Stimulated activated CD8-positive, alpha-beta memory T cell treated with anti-CD3 and anti-CD28 coated beads, Interleukin-4, amount 100 ng/mL, for 24 hours (primary cell): ENCODE measurements at regions not wholly inside any gene's neighbourhood (a gene's known extent, or its start where the extent isn't known, plus 50 kb on each side); places are given as distances from the start of the nearest gene placed in this dataset.

ENCODE experiments used
- DNase-seq: peaks from one replicate; pipeline ENCODE4 v3.0.0-alpha.2; 2020; ENCODE audit warnings: low read depth

DNA sequence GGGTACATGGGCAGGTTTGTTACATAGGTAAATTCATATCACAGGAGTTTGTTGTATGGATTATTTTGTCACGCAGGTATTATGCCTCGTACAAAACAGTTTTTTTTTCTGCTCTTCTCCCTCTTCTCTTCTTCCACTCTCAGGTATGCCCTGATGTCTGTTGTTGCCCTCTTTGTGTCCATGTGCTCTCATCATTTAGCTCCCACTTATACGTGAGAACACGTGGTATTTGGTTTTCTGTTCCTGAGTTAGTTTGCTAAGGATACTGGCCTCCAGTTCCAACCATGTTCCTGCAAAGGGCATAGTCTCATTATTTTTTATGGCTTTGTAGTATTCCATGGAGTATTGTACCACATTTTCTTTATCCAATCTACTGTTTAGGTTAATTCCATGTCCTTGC, 65.7 kb downstream of the UNC5CL start:
- DNase-seq = no peak

DNA sequence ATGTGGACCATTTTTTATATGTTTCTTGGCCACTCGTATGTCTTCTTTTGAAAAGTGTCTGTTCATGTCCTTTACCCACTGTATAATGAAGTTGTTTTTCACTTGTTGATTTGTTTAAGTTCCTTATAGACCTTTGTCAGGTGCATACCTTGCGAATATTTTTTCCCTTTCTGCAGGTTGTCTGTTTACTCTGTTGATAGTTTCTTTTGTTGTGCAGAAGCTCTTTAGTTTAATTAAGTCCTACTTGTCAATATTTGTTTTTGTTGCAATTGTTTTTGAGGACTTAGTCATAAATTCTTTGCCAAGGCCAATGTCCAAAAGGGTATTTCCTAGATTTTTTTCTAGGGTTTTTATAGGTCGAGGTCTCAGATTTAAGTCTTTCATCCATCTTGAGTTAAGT, 66.2 kb downstream of the UNC5CL start:
- no peak for DNase-seq

DNA sequence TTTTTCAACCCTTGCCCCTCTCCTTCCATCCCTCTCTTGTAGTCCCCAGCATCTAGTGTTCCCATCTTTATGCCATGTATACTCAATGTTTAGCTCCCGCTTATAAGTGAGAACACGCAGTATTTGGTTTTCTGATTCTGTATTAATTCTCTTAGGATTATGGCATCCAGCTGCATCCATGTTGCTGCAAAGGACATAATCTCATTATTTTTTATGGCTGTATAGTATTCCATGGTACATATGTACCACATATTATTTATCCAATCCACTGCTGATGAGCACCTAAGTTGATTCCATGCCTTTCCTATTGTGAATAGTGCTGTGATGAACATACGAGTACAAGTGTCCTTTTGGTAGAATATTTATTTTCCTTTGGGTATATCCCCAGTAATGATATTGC, 66.8 kb downstream of the UNC5CL start:
- DNase-seq = no peak

DNA sequence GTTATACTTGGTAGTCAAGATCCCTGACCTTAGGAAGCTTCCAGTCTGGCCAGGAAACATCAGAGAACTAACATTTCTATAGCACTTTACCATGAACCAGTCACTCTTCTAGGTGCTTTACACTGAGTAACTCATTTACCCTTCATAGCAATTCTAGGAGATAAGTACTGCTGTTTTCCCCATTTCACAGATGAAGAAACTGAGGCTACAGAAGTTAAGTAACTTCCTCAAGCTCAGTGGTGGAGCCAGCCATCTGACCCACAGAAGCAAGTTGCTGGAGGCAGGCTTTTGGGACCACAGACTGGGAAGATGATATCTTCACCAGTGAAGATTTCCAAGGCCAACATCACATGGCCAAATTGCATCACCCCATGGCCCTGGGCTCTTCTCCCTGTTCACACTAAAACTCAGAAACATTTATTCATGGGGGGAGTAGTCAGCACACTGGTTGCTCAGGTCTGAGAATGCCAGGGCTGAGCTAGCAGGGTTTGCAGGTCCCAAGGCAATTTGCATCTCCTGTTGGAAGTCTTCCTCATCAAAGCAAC, 70.3 kb downstream of the UNC5CL start:
- DNase-seq = no peak

- no peak for DNase-seq
Measured at GRCh38 chr6:40966860-40967259, 72.2 kb downstream of the UNC5CL start.

- DNase-seq = no peak
Measured at GRCh38 chr6:40965046-40965445, 74.0 kb downstream of the UNC5CL start.

DNA sequence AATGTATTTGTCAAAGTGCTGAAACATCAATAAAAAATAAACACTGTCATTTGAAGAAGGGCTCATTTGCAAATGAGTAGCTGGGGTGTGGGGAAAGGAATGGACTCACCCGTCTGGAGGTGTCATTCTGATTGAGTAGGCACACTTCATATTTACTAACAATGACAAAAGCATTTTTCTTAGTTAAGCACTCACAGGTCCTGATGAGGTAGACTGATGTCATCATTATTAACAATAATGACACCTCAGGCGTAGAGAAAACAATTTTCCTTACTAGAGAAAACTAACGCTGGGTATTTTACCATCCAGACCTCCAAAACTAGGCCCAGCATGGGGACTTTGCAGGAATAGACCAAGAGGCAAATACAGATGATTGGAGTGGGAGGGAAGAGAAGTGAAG, 76.0 kb downstream of the UNC5CL start:
- DNase-seq = no peak

DNA sequence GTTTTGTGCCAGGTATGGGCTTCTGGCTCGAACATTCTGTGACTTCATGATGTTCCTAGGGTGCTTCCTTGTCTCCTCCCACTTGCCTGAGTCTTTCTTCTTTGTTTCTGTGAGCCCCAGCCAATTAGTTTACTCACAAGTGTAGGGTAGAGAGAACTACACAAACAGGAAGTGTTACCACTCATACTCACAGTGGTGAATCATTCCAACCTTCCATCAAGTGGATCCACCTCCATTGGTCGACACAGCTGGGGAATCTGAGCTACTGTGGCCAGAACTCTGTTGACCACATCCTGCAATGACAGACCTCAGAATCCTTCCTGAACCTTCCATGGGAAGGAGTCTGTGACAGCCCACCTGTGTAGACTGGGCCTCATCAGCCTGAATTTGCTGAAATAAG, 76.8 kb downstream of the UNC5CL start:
- DNase-seq = no peak

GRCh38 chr6:40961831-40962230, 77.2 kb downstream of the UNC5CL start:
- no peak for DNase-seq

DNA sequence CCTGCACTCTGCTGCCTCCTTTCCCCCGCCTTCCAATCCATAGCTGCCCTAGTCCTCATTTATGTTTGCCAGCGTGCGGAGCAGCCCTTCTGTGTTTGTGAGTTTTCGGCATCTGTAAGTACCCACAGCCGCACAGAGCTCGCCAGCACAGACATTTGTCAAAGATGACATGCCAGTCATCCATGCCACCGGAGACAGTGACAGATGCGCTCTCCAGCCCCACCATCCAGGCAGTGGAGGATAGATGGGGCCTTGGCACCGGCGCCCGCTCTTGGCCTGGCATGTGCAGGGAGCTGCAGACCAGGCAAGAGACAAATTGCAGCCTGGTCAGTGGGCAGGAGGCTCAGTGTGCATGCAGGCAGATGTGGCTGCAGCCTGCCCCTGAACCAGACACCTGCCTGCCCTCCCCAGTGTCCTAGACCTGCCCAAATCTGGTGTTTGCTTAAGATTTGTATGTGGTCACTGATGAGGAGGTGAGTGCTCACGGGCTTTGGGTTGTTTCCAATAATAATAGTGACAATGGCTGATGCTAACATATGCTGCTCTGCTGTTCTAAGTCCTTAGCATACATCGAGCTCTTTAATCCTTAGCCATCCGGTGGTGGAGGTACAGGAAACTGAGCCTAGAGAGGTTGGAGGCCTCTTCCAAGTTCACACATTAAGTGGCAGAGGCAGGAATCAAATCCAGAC, 78.1 kb downstream of the UNC5CL start:
- no peak for DNase-seq

GRCh38 chr6:40959781-40960327, 79.2 kb downstream of the UNC5CL start:
- no peak for DNase-seq

DNA sequence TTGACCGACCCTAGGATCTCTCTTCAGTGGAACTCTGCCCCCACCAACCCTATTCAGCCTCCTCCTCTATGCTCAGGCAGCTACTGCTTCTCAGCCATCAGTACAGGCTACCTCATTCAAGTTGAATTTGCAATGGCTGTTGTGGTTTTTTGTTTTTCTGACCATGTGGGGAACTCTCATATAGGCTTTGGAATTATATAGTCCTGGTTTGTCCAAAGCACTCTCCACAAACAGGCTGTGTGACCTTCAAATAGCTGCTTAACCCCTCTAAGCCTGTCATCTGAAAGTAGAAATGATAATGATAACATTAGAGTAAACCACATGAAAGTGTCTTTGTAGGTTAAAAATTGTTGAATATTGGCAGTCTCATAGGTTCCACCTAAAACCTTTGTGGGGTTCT, 80.3 kb downstream of the UNC5CL start:
- DNase-seq = no peak

DNA sequence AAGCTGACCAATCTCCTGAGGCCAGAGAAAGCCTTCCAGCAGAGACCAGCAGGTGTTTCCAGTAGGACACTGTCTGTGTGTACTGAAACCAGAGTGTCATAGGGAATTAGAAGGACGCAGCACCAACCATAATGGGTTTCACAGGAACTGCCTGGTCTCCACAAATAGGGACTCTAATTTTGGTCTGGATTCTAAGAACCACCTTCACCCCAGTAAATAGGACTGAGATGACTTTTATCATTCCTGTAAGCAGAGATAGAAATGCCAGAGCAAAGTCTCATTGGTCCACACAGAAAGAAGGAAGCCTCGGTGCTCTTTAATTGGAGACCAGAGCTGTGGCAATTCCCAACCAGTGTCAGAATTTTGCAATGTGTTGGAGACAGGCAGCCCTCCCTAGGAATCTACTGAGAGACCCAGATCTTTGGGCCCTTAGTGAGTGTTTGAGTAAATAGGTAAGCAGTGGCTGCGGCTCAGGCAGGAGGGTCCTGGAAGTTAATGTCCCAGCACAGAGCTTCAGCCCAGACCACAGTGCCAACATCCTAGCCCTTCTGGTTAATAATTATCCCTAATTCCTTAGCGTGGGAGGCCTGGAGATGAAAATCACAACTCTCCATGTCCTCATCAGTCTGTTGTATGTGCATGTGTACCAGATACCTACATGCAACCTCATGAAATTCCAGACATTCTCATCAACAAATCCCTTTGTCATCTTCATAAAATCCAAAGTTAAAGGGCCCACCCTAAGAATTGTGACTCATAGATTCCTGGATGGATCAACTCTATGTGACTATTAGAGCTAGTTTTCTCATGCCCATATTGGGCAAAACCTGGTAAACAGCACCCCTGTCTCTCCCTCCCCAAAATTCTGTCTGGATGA, 81.2 kb downstream of the UNC5CL start:
- no peak for DNase-seq

GRCh38 chr6:40956936-40957335, 82.1 kb downstream of the UNC5CL start:
- DNase-seq = no peak

DNA sequence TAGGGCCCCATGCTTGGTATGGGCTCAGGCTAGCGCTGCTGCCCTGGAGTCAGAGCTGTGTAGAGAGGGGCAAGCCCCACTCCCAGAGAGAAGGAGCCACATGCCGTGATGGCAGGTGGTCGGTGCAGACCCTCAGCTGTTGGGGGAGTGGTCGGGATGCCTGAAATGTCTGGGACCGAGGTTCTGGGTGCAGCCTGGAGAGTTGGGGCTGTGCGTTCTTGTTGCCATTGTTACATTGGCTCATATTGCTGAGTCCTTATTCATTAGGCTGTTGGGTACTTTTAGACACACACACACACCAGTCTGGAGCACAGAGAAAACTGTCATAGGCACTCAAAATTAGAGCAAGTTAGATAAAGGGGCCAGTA, 83.9 kb downstream of the UNC5CL start:
- no peak for DNase-seq

GRCh38 chr6:40954446-40955177, 84.4 kb downstream of the UNC5CL start:
- no peak for DNase-seq

DNA sequence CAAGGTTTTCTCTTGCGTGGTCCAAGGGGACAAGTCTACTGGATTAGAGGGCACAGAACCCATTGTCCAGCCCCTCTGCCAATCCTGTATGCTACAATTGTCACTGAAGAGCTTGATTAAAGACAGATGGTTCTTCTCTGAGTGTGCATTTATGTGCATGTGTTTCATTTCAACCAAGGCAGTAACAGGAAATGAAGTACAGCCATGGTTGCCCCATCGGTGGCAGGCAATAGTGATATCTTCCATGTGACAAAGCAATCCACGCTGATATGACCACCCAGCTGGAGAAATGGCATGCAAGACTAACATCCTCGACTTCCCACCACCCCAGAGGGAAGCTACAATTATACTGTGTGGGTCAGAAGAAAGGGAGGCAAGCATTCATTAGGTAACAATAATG, 85.5 kb downstream of the UNC5CL start:
- no peak for DNase-seq

DNA sequence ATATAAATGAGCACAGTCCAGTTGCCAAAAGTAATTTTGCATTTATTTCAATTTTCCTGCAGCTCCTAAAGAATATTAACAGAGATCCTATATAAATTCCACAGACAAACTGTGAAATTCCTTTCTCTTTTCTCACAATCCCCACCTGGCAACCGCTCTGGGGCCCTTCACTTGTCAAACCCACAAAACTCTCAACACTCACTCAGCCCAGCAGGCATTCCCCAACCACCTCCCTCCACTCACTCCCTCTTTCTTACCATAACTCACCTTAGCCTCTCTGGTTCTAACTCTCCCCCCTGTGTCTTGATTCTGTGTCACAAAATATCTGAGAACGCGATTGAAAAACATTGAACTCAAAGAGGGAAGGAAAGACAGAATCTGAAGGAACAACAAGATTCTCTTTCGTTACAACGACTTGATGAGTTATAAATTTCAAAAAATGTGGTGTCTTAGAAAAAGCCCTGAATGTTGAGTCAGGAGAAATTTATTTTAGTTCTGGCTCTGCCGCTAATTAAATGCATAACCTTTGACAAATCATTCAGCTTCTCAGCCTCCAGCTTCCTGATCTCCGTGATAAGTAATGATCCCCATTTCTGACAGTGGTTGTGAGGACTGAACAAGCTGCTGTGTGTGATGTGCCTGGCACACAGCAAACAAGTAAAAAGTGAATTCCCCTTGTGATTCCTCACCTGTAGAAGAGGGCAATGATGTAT, 87.9 kb downstream of the UNC5CL start:
- DNase-seq = no peak

GRCh38 chr6:40948570-40948969, 90.5 kb downstream of the UNC5CL start:
- DNase-seq = no peak

- DNase-seq = no peak
Measured at GRCh38 chr6:40947876-40948526, 91.0 kb downstream of the UNC5CL start.

GRCh38 chr6:40946738-40947301, 92.2 kb downstream of the UNC5CL start:
- DNase-seq = no peak
